ENCODE measurements at regions not wholly inside any gene's neighbourhood (a gene's known extent, or its start where the extent isn't known, plus 50 kb on each side); places are given as distances from the start of the nearest gene placed in this dataset.
"Not testable (repeated sequence)": the region's sequence is repeated elsewhere in the genome, so short reads cannot be mapped to it uniquely, and the experiment has no call there.

DNA sequence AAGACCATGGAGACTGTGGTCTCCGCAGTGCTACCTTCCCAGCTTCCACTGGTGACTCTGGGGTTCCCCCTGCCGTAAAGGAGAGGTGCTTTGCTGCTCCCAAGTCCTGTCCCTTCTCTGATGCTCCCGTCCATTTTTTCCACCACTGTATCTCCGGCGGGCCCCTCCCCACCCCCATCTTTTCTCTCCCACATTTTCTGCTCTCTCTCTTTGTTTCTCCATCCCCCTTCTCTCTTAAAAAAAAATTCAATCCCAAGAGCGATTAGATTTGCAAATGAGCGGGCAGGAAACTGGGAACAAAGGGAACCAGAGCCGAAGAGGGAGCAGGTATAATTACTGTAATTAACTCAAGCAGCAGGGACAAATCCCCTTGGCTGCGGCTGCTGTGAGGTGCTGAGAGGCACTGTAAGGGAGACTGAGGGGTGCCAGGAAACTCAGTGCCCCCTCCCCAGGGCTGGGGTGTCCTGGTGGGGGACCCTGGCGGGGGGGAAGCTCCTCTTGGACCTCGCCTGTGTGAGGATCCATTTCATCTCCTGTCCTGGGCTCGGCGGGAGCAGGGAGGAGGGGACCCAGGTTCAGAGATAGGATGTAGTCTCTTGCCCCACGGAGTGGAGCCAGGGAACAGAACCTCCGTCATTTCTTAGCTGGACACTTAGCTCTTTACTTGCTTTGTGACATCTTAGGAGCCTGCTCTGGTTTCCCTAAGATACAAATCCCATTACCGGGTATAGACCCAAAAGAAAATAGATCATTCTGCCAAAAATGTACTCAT is 140.4 kb upstream of the NRXN3 start:
- TF ChIP-seq, protein P1, sequence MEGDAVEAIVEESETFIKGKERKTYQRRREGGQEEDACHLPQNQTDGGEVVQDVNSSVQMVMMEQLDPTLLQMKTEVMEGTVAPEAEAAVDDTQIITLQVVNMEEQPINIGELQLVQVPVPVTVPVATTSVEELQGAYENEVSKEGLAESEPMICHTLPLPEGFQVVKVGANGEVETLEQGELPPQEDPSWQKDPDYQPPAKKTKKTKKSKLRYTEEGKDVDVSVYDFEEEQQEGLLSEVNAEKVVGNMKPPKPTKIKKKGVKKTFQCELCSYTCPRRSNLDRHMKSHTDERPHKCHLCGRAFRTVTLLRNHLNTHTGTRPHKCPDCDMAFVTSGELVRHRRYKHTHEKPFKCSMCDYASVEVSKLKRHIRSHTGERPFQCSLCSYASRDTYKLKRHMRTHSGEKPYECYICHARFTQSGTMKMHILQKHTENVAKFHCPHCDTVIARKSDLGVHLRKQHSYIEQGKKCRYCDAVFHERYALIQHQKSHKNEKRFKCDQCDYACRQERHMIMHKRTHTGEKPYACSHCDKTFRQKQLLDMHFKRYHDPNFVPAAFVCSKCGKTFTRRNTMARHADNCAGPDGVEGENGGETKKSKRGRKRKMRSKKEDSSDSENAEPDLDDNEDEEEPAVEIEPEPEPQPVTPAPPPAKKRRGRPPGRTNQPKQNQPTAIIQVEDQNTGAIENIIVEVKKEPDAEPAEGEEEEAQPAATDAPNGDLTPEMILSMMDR (IDR thresholded peaks at IDR 0.05; ENCODE audit: low read depth, low read length) = no peak
- TF ChIP-seq POLR2A (IDR thresholded peaks at IDR 0.05; ENCODE audit: extremely low read depth, insufficient read length) (no peak), MYC (IDR thresholded peaks at IDR 0.05; ENCODE audit: low read depth, low read length) (no peak)
- TF ChIP-seq, protein P2, sequence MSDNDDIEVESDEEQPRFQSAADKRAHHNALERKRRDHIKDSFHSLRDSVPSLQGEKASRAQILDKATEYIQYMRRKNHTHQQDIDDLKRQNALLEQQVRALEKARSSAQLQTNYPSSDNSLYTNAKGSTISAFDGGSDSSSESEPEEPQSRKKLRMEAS (IDR thresholded peaks at IDR 0.05; ENCODE audit: low read depth, low read length) = no peak
- DNase-seq (ENCODE audit: low read depth) = no peak
- H3K4me3 ChIP-seq (ENCODE audit: low read depth, low read length) = no peak overlapping the region

- no peak for DNase-seq (ENCODE audit: low read depth)
- H3K4me3 ChIP-seq (ENCODE audit: low read depth, low read length) = no peak overlapping the region
- no peak for TF ChIP-seq MYC (IDR thresholded peaks at IDR 0.05; ENCODE audit: low read depth, low read length)
- TF ChIP-seq, protein P2 (IDR thresholded peaks at IDR 0.05; ENCODE audit: low read depth, low read length) = no peak
- TF ChIP-seq POLR2A (IDR thresholded peaks at IDR 0.05; ENCODE audit: extremely low read depth, insufficient read length) = no peak
- TF ChIP-seq, protein P1 (IDR thresholded peaks at IDR 0.05; ENCODE audit: low read depth, low read length) = no peak
Observed at GRCh38 chr14:78043349-78043748, 126.8 kb upstream of the NRXN3 start.

DNA sequence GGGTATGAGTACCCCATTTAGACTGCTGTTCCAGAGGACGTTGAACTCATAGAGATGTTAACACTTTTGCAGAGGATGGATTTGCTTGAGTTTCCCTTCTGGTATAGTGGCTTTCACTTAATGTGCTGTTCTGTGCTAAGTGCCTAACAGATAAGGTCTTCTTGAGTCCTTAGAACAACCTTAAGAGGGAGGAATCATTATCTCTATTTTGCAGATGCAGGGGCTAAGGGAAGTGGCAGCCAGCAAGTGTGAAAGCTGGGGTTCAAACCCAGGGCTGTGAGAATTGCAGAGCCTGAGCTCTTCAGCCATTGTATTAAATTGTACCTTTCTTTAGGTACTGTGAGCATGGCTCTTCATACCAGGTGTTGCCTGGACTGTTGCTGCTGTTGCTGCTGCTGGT is 122.1 kb upstream of the NRXN3 start:
- TF ChIP-seq, protein P1 (IDR thresholded peaks at IDR 0.05; ENCODE audit: low read depth, low read length) = no peak
- TF ChIP-seq, protein P2 (IDR thresholded peaks at IDR 0.05; ENCODE audit: low read depth, low read length) = no peak
- no peak for TF ChIP-seq MYC (IDR thresholded peaks at IDR 0.05; ENCODE audit: low read depth, low read length)
- TF ChIP-seq POLR2A (IDR thresholded peaks at IDR 0.05; ENCODE audit: extremely low read depth, insufficient read length) = no peak
- DNase-seq (ENCODE audit: low read depth) = no peak
- no peak overlapping the region for H3K4me3 ChIP-seq (ENCODE audit: low read depth, low read length)

DNA sequence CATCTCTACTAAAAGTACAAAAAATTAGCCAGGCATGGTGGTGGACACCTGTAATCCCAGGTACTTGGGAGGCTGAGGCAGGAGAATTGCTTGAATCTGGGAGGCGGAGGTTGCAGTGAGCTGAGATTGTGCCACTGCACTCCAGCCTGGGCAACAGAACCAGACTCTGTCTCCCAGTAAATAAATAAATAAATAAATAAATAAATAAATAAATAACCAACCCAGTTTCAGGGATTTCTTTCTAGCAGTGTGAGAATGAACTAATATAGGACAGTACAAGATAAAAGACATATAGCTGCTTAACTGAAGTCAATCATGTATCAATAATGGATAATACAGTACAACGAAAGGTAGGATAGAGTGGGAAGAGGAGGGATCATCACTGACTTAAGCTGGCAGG is 113.3 kb upstream of the NRXN3 start:
- H3K4me3 ChIP-seq (ENCODE audit: low read depth, low read length); DNase-seq (ENCODE audit: low read depth): not testable (repeated sequence)

DNA sequence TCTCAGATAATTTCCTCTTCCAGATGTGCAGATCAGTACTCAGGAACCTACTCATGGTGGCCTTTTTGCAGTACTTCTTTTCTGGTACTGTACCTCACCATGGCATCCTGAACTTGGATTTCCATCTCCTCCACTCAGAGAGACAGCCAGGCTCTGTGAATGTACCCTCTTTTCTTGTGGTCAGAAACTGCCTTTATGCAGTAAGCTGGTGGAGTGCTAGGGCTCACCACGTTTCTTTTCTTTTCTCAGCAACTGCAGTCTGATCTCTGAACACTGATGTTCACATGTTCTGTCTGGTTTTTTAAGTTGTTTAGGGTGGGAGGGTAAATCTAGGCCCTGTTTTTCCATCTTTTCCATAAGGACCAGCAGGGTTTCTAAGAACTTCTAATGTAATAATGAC is 99.8 kb upstream of the NRXN3 start:
- no peak for DNase-seq (ENCODE audit: low read depth)
- TF ChIP-seq MYC (IDR thresholded peaks at IDR 0.05; ENCODE audit: low read depth, low read length) = no peak
- TF ChIP-seq, protein P2 (IDR thresholded peaks at IDR 0.05; ENCODE audit: low read depth, low read length) = no peak
- no peak overlapping the region for H3K4me3 ChIP-seq (ENCODE audit: low read depth, low read length)

DNA sequence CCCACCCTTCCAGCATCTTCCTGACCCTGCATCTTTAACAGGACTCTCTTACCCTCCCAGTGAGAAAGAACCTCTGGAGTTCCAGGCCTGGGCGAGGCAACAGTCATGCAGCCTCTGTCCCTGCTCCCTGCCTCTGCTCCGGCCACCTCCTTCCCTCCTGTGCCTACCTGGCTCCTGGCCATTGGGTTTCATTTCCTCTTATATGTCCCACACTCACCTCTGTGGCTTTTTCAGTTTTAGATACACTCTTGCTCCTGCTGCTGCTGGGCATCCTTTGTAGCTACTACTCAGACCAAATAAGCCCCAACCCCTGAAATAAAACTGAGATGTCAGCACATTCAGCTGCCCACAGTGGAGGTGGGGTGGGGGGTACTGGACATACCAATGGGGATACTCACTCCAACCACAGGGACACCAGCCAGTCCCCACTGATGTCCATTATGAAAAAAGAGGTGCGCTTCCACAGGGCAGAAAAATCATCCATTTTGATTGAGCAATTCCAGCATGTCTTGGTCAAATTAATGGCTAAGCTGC is 99.1 kb upstream of the NRXN3 start:
- no peak overlapping the region for H3K4me3 ChIP-seq (ENCODE audit: low read depth, low read length)

More for the DNA sequence above, 99.1 kb upstream of the NRXN3 start:
- no peak for DNase-seq (ENCODE audit: low read depth)
- TF ChIP-seq POLR2A (IDR thresholded peaks at IDR 0.05; ENCODE audit: extremely low read depth, insufficient read length) = no peak
- no peak for TF ChIP-seq MYC (IDR thresholded peaks at IDR 0.05; ENCODE audit: low read depth, low read length)
- TF ChIP-seq, protein P1 (IDR thresholded peaks at IDR 0.05; ENCODE audit: low read depth, low read length) = no peak
- TF ChIP-seq, protein P2 (IDR thresholded peaks at IDR 0.05; ENCODE audit: low read depth, low read length) = no peak
